RWPE1 (cell line): ENCODE measurements at regions not wholly inside any gene's neighbourhood (a gene's known extent, or its start where the extent isn't known, plus 50 kb on each side); places are given as distances from the start of the nearest gene placed in this dataset.
"Not testable (repeated sequence)": the region's sequence is repeated elsewhere in the genome, so short reads cannot be mapped to it uniquely, and the experiment has no call there.

ENCODE experiments used
- CTCF ChIA-PET: fragments of 350-600 bp; sonication (Branson Sonifier 250); formaldehyde crosslinking; extraction: SDS; loops from one replicate; lab custom pipeline; 2021; lab: Yijun Ruan, JAX
- POLR2A ChIA-PET: fragments of 400-600 bp; formaldehyde crosslinking; extraction: SDS; loops from one replicate; lab custom pipeline; 2020; ENCODE audit warnings: antibody characterized with exemption; ENCODE audit not compliant: low non-redundant PET; lab: Yijun Ruan, JAX
- DNase-seq: peaks from one replicate; pipeline ENCODE4 v3.0.0; 2012; ENCODE audit warnings: low spot score
- H3K27ac ChIP-seq: fragments of 450-650 bp; 2 replicates; pipeline ENCODE4 v1.5.1; 2017
- TF ChIP-seq, protein P1 (sequence below): fragments of 450-650 bp; conservative IDR thresholded peaks from 2 replicates; pipeline ENCODE4 v1.5.1; 2017; ENCODE audit warnings: low read depth, mild to moderate bottlenecking

DNA sequence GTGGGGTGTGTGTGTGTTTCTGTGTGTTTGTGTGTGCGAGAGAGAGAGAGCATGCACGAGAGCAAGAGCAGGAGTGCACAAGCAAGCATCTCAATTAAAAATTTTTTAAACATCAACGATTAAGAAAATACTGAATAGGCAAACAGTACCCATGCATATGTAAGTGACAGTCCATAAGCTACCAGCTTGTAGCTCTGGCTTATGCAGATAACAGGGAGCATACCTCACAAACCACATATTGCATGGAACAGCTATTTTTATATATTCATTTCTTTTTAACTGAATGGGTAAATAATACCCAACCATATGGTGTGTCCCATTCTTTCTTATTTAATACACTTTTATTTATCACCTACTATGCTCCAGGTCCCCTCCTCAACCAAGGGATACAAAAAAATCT lies 234.5 kb downstream of the KBTBD8 start:
- ChIA-PET POLR2A (no interaction called here), CTCF (no interaction called here)
- H3K27ac ChIP-seq: no peak overlapping the region
- DNase-seq: no peak
- TF ChIP-seq, protein P1, sequence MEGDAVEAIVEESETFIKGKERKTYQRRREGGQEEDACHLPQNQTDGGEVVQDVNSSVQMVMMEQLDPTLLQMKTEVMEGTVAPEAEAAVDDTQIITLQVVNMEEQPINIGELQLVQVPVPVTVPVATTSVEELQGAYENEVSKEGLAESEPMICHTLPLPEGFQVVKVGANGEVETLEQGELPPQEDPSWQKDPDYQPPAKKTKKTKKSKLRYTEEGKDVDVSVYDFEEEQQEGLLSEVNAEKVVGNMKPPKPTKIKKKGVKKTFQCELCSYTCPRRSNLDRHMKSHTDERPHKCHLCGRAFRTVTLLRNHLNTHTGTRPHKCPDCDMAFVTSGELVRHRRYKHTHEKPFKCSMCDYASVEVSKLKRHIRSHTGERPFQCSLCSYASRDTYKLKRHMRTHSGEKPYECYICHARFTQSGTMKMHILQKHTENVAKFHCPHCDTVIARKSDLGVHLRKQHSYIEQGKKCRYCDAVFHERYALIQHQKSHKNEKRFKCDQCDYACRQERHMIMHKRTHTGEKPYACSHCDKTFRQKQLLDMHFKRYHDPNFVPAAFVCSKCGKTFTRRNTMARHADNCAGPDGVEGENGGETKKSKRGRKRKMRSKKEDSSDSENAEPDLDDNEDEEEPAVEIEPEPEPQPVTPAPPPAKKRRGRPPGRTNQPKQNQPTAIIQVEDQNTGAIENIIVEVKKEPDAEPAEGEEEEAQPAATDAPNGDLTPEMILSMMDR: no peak

DNA sequence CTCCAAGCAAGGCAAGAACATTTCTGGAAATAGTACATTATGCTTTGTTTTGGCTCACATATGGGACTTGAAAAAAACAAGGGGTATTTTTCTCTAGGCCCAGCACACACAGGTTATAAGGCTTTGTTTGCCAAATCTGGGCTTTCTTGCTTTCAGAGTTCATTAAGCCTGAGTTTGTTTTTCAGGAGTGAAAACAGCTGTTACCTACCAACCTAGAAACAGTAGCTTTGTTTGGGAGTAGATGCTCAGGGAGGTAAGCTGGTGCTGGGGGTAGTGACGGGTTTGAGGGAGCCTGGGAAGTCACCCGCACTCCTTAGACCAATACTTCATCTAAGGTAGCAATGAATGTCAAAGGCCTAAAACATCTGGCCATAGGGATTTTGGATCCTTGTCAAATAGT lies 241.2 kb downstream of the KBTBD8 start:
- no peak overlapping the region for H3K27ac ChIP-seq
- ChIA-PET CTCF (interaction anchor here (0.5 kb wide), 1 partner anchor 1494 kb away, joined by 3 read pairs; no protein-coding TSS in a partner anchor), POLR2A (no interaction called here)
- TF ChIP-seq, protein P1: no peak
- no peak for DNase-seq

DNA sequence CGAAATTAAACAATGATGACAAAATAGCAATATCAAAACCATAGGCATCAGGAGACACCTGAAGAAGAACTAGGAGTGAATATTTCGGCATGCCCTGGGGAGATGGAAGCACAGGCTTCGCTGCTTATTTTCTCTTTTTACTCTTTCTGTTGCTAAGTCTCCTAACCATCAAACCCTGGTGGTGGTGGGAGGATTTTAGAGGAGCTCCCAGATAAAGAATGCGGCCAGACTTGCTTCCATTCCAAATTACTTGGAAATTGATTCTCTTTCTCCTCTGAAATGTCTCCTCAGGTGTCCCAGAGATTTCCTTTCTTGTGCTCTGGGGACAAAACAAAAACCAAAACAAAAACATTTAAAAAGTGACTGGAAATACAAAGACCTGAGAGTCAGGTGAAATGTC lies 243.0 kb downstream of the KBTBD8 start:
- ChIA-PET CTCF (interaction anchor here (0.7 kb wide), 1 partner anchor 543 kb away, joined by 4 read pairs; no protein-coding TSS in a partner anchor), POLR2A (no interaction called here)
- no peak overlapping the region for H3K27ac ChIP-seq
- DNase-seq: no peak
- TF ChIP-seq, protein P1: no peak

DNA sequence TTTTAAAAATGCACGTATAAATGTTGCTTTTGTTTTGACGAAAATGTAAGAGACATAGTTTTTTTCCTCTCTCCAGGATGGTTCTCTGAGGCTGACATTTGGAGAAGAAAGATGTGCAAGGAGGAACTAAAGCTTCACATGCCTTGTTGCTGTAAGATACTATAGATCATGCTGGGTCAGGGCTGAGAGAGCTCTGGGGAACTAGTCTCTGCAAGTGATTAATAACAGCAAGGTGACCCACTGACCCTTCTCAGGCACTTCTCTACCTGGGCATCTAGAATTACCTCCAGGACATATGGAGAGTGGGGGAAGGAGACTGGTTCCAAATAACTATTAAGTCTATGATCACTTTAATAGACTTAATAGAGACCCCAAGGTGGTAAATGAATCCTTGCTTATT lies 246.0 kb downstream of the KBTBD8 start:
- no peak for DNase-seq
- CTCF ChIA-PET: no interaction called here

DNA sequence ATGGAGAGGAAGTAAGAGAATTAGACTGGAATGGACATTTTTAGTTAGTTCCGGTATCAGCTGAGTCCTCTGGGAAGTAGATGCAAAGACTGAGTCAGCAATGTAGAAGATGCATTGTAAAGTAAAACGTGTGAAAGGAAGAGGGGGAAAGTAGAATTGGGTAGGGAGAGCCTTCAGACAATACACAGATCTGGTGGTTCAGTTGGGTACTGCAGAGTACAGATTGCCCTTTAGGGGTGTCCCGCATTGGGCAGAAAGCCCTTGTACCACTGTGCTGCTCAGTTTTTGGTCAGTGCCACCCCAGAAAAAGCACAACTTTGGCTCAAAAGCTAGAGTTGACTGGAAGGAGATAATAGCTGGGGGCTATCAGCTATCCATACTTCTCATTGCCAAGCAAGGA lies 247.4 kb downstream of the KBTBD8 start:
- CTCF ChIA-PET: no interaction called here
- H3K27ac ChIP-seq: no peak overlapping the region
- no peak for DNase-seq
- POLR2A ChIA-PET: no interaction called here
- TF ChIP-seq, protein P1: no peak

More for the DNA sequence above, 246.0 kb downstream of the KBTBD8 start:
- TF ChIP-seq, protein P1: no peak
- POLR2A ChIA-PET: no interaction called here
- no peak overlapping the region for H3K27ac ChIP-seq

DNA sequence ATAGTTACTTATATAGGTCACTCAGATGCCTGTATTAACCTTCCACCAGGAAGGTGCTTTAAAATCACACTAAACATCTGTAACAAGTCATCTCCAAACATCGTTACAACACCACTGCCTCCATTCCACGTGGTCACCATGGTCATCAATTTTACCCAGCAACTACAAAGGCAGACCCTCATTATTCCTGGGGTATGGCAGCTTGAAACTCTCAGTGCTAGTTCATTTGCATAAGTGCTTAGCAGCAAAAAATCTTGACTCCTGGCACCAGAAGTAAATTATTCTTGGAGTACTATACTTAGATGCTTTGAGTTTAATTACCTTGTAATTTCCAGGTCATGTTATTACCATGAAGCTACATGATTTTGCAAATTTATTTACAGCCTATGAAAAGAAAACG lies 250.6 kb downstream of the KBTBD8 start:
- H3K27ac ChIP-seq: no peak overlapping the region
- DNase-seq: no peak
- ChIA-PET POLR2A (no interaction called here), CTCF (no interaction called here)
- TF ChIP-seq, protein P1: no peak

DNA sequence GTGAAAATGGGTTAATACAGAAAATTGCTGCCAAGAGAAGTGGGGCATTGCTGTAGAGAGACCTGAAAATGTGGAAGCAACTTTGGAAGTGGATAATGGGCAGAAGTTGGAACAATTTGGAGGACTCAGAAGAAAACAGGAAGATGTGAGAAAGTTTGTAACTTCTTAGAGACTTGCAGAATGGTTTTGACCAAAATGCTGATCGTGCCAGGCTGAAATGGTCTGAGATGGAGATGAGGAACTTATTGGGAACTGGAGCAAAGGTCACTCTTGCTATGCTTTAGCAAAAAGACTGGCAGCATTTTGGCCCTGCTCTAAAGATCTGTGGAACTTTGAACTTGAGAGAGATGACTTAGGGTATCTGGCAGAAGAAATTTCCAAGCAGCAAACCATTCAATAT lies 254.8 kb downstream of the KBTBD8 start:
- POLR2A ChIA-PET, DNase-seq, CTCF ChIA-PET, H3K27ac ChIP-seq: not testable (repeated sequence)
